HPDE6-E6E7 (cell line): ENCODE measurements at regions not wholly inside any gene's neighbourhood (a gene's known extent, or its start where the extent isn't known, plus 50 kb on each side); places are given as distances from the start of the nearest gene placed in this dataset.

Experiments used
- DNase-seq: peaks from one replicate; pipeline ENCODE4 v3.0.0; 2011; ENCODE audit warnings: missing footprints; ENCODE audit errors: extremely low spot score

DNA sequence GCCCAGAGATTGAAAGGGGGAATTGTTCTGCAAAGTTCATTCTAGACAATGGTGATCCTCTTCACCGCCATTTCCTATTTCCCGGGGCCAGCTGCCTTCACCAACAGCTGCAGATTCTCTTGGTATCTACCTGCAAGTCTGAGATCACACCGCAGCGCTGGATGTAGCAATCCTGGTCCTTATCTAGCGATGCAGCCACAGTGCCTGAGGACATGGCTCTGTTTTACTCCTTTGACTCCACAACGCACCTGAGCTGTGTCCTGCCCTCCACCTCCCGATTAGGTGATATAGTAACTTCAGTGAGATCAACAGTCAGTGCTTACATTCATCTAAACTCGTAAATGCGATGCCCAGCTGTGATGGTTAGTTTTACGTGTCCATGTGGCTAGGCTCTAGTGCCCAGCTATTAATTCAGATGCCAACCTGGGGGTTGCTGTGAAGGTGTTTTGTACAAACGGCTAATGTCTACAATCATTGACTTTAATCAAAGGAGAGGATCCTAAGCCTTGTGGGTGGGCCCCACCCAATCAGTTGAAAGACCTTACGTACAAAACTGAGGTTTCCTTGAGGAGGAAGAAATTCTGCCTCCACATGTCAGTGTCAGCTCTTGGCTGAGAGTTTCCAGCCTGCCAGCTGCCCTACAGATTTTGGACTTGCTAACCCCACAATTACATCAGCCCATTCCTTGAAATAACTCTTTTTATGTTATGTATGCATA is 189.8 kb downstream of the SH3BP4 start:
- no peak for DNase-seq

DNA sequence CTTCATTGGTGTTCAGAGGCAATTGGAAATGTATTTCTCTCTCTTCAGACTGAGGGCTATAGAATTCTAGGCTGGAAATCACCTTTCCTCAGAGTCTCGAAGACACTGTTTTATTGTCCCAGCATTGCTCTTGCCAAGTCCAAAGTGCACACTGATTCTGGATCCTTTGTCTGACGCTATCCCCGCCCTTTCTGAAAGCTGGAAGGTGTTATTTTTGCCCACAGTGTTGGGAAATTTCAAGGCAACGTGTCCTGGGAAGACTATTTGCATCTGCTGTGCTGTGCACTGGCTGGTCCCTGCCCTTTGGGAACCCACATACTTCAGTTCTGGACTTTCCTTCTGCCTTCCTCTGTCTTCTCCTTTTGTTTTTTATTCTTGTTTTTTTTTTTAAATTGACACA is 190.8 kb downstream of the SH3BP4 start:
- DNase-seq = no peak

DNA sequence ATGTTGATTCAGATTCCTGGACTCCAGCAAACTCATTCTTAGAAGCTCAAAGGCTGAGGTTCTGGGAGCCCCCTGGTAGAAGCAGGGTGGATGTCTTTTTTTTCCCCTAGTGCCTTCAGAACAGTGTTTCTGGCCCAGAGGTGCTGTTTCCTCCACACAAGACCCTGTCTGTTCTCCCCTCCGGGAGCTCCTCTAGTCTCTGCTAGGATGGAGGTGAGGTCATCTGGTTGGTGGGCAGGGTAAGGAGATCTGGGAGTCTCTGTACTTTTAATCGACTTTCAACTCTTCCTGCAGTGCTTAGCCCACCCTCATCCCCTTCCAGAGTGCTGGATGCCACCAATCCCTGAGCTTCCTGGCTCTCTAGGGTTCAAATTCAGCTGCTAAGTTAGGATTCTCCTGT is 192.0 kb downstream of the SH3BP4 start:
- DNase-seq = no peak

DNA sequence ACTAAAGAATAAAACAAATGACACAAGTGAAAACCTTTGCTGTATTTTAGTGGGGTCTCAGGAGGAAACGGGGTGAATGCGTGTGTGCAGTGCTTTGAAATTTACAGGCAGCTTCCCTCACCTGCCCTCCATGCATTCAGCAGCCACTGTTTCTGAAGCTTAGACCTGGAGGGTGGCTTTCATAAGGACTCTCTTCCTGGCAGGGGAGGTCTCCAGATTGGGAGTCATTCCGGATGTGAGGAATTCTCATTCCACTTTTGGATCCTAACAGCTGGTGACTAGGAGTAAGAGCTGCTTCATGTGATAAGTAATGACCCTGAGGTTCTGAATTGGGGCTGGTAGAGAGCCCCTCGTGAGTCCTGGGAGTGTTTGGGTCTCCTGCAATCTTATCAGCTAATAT is 192.5 kb downstream of the SH3BP4 start:
- no peak for DNase-seq

DNA sequence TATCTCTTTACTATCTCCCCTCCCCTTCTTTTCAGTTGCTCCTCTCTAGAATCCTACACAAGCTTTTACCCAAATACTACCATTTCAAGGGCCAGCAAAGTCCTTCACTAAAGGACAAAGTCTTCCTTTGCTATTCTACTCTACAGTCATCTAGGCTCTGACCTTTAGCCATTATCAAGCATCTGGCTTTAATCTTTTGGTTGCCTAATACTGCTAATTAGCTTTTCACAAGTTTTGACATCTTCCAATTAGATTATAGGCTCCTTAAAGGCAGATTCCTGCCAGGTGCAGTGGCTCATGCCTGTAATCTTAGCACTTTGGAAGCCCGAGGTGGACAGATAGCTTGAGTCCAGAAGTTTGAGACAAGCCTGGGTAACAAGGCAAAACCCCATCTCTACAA is 194.4 kb downstream of the SH3BP4 start:
- no peak for DNase-seq

DNA sequence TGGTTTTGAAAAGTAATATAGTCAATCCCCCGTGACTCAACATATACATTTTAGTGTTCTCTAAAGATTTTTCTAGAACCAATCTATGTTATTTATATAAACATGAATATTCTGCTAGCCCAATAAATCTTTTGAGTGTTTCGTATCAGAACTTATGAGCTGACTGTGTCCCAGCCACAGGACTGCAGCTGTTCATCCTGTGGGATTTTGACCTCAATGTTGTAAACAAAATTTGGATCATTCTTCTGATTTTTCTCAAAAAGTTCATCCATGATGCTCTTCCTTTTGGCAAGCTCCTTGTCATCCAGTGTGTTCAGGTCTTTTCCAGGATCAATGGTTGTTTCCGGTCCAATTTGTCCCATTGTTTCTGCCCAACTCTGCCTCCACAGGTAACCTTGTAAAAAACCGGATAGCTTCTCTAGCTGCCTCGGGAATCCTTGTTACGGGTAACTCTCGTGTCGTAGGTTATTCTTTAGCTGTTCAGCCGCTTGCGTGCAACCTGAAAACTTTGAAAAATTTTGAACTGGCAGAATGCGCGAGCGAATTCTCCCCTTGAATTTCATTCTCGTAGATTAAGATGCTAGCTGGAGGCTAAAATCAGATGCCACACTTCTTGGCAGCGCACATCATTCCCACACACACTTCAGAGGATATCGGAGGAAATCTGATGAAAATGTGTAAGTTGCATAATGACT is 195.2 kb downstream of the SH3BP4 start:
- no peak for DNase-seq

DNA sequence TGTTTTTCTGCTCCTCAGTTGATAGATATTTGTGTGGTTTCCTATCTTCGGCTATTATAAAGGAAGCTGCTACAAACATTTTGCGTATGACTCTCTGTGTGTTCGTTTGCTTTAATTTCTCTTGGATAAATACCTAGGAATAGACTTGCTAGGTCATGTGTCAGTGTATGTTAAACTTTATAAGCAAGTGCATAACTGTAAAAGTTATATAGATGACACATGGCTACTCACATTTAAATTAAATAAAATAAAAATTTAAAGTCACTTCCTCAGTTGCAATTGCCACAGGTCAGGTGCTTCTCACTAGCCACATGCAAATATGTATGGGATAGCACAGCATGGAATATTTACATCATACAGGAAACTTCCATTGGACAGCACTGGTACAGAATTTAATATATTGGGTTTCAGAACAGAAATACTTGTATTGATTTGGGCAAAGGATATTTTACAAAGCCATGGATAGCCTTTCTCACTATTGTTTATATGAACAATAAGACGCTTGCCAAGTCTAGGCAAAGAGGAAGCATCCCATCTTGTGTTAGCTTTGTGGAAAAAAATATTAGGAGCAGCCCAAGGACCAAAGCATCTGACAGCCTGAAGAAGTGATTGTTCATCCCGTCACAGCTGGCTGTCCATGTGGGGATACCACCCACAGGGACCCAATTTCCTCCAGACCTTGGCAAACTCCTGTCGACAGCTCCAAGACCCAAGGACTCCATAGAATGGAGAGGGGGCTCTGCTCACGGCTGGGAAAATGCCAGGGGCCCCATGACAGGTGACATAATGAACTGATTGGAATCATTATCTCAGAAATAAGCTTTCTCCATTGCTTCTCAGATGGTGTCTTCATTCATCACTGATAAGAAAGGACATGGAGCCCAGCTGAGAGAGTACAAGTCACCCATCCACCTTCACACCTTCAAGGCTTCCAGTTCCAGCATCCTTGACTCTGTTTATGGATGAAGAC is 196.7 kb downstream of the SH3BP4 start:
- no peak for DNase-seq

DNA sequence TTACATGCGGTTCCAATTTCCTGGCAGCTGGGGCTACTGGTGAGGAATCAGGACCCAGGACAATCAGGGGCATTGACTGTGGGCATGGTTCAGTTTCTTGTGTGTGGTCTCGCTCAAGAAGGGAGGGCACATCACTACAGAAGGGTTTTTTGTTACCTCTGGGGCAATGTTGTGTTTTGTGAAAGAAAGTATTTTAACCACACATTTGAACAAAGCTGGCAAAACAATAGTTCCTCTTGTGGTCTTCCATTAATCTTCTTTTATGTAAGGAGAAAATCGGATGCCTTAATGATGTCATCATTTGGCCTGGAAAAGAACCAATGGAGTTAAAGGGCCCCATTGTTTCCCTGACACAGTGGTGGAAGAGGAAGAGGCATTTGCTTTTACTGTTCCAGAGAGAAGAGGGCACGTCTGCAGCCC is 197.4 kb downstream of the SH3BP4 start:
- DNase-seq = no peak

DNA sequence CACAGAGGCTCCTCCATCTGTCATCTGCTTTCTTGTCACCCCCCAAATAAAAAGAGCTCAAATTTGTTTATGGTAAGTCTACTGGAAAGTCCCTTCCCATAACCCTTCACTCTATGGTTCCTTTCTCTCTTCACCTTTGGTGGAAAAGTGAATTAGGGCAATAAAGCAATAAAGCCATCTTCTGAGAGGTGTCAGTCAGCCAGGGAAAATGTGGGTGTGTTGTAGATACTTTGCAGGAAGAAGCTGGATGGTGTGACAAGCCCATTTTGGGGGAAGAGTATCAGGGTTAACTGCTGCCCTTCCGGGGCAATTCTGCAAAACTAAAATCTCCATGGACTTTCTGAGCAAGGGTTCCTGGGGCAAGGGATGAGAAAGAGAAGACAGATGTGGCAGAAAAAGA is 197.9 kb downstream of the SH3BP4 start:
- DNase-seq = no peak

DNA sequence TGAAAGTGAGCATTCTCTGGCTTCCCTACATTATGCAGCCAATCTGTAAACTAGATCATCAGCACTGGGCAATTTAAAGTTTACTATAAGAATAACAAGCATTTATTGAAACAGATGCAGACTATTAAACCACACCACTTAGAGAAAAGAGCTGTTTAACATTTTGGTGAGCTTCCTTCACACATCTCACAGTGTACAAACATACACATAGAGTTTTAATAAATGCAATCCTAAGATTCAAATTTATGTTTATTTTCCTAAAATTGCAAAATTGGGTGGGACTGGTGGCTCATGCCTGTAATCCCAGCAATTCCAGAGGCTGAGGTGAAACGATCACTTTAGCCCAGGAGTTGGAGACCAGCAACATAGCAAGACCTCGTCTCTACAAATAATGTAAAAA is 199.3 kb downstream of the SH3BP4 start:
- no peak for DNase-seq

DNA sequence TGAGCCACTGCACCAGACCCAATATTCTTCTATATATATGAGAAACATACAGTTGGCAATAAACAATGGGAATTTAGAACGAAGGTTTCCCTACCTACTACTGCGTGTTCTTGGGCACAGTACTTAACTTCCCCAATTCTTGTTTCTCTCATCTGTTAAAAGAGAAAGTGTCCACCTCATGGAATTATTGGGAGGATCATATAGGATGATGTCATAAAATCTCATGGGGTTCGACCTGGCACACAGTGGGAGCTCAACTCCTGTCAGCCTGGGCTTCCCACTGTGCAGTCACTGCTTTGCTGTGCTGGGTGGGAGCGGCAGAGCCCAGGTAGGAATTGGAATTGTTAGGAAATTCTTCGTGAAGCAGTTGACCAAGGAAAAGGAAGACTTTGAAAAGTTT is 203.3 kb downstream of the SH3BP4 start:
- no peak for DNase-seq

DNA sequence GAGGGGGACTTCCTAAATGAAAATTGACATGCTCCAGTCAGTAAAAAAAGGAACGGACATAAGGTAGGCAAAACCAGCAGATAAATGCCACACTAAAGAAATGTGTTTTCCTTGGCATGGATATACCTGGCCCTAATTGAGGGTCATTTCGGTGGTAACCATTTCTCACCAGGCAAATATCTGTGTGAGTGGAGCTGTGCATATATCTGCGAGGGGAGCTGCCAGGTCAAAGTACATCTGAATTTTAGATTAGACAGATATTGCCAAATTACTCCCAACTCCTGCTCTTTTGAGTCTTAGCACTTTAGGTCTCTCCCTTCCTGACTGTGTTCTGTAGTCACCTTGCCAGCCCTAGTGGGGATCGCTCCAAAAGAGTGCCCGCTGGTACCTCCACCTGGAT is 204.2 kb downstream of the SH3BP4 start:
- DNase-seq = no peak

DNA sequence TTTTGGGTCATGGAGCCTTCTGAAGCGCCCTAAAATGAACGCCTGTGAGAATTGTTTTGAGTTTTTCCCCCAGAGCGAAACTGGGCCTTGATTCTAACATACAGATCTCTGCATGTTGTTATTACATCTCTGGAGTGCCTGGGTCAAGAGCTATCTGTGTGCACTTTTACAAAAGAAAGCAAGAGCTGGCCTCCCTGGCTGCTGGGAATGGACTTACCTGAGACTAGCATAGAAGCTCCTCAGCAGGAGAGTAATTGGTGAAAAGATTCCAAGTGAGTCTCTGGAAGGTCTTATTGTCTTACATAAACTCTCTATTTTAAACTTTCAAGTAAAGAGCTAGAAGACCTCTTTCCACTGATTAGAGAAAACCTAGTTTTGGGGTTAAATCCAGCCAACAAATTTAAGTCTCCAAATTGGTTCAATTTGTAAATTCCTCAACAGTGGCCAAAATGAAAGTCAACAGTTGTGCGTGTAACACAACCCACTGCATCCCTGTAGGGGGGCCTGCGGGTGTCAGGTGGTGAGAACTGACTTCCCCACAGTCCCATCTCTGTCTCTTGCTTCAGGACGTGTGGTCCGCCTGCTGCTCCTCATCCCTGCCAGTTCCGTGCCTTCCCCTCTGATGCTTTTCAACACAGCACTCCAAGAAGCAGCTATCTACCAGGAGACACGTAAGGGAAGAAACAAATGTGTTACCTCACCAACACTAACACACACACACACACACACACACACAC is 206.1 kb downstream of the SH3BP4 start:
- no peak for DNase-seq

DNA sequence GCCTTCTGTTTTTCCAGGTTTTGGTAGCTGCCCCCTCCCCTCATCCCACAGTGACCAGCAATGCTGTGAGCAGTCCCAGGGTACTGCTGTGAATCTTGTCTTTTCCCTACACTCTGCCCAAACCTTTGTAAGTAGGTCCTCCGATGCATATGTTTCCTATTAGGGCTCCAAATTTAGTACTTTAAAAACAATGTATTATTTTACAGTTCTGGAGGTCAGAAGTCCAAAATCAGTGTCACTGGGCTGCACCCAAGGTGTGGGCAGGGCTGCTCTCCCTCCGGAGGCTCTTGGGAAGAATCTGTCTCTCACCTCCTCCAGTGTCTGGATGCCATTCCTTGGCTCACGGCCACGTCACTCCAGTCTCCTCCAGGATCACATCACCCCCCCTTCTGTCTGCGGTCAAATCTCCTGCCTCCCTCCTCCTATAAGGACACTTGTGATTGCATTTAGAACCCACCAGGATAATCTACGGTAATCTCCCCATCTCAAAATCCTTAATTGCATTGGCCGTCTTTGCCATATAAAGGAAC is 208.5 kb downstream of the SH3BP4 start:
- DNase-seq = no peak

DNA sequence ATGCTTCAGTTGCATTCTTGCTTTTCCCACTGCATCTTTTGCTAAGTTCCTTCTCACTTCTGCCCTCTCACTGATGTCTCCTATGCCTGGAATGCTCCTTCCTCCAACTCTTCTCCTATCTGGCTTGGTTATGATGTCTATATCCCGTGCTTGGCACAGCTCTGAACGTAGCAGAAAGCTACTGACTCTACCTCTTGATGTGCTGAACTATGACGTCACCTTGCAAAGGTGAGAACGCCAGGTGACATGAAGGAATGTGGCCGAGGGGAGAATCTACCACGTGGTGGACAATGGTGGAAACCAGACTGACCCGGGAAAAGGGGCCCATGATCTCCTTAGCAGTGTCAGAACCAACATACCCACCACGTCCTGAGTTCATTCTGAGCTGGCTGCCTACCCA is 209.7 kb downstream of the SH3BP4 start:
- no peak for DNase-seq

DNA sequence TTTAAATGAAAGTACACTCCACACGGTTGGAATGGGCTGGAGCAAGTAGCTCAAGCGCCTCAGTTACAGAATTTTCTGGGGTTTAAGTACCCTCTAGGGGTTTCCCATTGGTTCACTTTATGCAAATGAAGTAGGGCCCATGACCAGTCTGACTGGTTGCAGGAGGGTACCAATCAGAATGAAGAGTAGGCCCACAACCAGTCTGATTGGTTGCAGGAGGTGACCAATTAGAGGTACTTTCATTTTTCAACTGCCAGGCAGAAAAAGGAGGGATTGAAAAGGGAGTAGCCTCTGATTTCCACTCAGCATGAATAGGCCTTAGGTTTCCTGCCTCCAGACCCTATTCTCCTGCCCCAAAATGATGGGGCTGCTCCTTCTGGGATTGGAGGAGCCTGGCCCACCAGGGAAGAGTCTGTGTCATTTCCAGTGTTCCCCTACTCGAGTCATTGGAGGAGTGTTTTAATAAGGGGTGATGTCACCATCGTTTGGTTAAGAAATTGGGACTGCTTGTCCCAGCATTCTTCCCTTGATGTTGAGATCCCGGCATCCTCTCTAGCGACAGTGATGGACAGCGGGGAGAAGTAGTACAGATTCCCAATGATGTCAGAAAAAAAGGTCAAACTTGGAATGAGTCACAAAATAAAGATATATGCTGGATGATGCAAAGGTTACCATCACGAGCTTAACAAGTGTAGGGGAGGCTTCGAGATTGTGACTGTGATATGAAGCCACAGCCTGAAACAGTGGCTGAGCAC is 210.4 kb downstream of the SH3BP4 start:
- DNase-seq = no peak

DNA sequence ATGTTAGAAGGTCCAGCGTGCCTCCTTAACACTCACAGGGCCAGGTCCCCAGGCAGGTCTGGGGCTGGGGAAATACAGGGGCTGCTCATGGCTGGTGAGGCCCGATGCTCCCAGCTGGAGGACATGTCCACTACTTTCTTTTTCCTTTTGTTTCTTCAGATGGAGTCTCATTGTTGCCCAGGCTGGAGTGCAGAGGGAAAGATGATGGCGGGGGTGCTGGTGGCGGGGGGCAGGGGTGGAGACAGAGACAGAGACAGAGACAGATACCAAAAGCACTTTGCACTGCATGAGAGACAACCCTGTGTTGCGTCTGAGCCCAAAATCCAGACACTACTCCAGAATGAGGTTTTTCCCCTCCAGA is 211.0 kb downstream of the SH3BP4 start:
- no peak for DNase-seq

DNA sequence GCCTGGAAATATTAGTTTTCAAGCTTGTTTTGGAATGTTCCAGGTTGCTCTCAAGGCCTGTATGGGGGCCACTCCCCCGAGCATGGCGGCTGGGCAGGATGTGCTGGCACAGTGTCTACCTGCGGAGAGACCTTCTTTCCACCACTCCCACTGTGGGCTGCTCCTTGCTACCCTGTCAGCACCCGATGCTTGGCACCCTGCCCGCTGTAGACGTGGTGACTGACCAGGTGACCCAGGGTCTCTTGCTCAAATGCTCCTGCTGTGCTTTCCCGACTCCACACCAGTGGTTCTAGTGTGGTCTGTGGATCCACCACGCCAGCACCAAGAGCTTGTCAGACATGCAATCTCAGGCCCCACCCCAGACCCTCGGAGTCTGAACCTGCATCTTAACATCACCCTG is 213.3 kb downstream of the SH3BP4 start:
- DNase-seq = no peak

DNA sequence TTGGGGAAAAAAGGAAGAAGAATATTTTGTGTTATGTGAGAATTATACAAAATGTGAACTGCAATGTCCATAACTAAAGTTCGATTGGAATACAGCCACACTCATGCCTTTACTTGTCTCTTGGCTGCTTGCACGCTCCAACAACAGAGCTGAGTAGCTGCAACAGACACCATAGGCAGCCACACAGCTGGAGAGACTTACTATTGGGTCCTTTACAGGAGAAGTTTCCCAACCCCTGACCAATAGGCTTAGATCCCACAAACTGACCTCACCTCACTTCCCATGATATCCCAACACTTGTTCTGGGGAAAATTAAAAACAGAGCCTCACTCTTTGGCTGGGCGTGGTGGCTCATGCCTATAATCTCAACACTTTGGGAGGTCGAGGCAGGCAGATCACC is 213.8 kb downstream of the SH3BP4 start:
- no peak for DNase-seq

DNA sequence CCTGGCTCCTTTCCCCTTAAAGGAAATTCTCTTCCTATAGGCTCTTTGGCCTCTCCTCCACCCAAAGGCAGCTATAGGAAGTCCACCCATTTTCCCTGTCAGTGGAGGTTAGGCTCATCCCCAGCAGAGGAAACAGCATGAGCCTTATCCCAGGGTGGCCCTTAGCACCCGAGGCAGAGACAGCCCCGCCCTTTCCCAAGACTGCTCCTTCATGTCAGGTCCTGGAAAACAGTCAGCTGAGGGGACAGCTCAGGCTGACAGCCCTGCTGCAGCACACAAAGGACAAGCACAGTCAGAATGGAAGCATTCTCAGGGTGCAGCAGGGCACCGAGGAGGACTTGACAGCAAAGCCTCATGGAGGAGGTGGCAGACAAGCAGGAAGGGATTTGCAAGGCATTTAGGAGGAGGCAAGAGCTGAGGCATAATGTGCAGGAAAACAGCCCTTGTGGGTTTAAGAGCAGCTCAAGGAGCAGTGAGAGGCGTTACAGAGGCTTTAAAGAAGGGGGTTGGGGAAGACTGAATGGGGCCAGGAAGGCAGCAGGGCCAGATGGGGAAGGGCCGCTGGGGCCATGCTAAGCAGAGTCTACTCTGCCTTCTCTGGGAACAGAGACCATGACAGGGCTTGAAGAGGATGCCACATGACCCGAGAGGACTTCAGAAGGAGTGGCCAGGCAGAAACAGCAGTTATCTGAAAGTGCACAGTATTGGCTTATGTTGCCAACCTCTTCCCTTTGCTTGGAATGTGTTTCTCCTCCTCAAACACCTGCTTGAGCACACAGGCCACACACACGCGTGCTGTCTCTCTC is 216.6 kb downstream of the SH3BP4 start:
- no peak for DNase-seq
